ENCODE measurements at regions not wholly inside any gene's neighbourhood (a gene's known extent, or its start where the extent isn't known, plus 50 kb on each side); places are given as distances from the start of the nearest gene placed in this dataset.

DNA sequence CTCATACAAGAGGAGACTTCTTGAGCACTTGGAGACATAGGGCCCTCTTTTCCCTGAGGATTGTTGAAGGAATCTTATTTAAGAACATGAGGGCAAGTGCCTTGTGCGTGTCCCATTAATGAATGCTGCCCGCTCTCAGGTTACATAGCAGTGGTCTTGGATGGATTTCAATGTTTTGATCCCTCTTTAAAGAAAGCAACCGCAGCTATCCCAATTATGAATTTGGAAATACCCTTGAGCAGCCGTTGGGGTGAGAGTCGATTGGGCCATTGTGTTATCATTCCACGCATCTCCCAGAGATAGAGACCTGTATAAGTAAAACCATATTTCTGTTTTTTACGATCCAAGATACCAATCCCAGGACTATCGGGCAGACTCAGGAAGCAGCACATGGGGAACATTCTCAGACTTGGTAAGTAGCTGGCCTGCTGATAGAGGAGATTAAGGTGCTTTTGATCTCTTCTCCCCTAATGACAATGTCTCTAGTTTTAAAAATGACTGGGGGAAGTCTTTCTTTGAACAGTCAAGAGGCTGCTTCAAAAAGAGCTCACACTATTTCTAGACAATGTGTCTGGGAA, 145.3 kb downstream of the MACROH2A1 start:
- Histone ChIP-seq H3K4me1 (ENCODE audit: low read length) (no peaks in the 10 kb centered on the region), H2AFZ (ENCODE audit: low read length) (no peak overlapping the region), H3K9ac (ENCODE audit: low read length) (no peak overlapping the region), H3K27me3 (replicated peaks; ENCODE audit: insufficient read depth, low read length) (no peaks in the 10 kb centered on the region), H3K79me2 (ENCODE audit: low read length) (no peaks in the 10 kb centered on the region), H3K9me3 (replicated peaks; ENCODE audit: insufficient read depth, low read length) (no peaks in the 10 kb centered on the region), H4K20me1 (ENCODE audit: insufficient read depth, low read length) (no peaks in the 10 kb centered on the region), H3K4me3 (ENCODE audit: low read length) (no peak overlapping the region), H3K9me2 (replicated peaks; ENCODE audit: insufficient read depth, low read length) (no peaks in the 10 kb centered on the region), H3K36me3 (replicated peaks; ENCODE audit: insufficient read depth, low read length) (no peaks in the 10 kb centered on the region), H3K4me2 (ENCODE audit: low read depth, low read length) (no peak overlapping the region), H3F3A (ENCODE audit: insufficient read depth, low read length) (no peaks in the 10 kb centered on the region), H3K27ac (ENCODE audit: low read length) (no peak overlapping the region)
- TF ChIP-seq CTCF (IDR thresholded peaks at IDR 0.05; ENCODE audit: low read length): no peak
- DNase-seq: no peak

DNA sequence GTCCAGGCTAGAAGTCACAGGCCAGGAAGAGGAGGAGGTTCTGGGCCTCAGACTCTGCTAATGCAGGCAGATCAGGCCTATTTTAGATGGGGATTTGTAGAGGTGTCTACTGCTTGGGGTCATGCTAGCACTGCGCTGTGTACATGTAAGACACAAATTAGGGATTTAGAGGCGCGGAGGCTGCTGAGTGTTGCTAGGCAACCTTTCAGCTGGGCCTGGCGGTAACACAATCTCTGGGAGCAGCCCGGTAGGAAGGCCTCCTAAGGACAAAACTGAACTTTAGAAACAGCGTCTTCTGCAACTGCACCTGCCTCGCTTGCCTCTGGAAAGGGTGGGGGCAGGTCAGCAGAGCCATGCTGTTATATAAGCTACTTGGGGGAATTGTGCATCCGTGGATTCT, 147.9 kb downstream of the MACROH2A1 start:
- no peak overlapping the region for H3K4me3 ChIP-seq (ENCODE audit: low read length)
- H3F3A ChIP-seq (ENCODE audit: insufficient read depth, low read length): no peaks in the 10 kb centered on the region
- H3K4me1 ChIP-seq (ENCODE audit: low read length): no peaks in the 10 kb centered on the region
- H3K27me3 ChIP-seq (replicated peaks; ENCODE audit: insufficient read depth, low read length): no peaks in the 10 kb centered on the region
- no peak overlapping the region for H3K27ac ChIP-seq (ENCODE audit: low read length)
- no peak overlapping the region for H2AFZ ChIP-seq (ENCODE audit: low read length)
- no peak overlapping the region for H3K9ac ChIP-seq (ENCODE audit: low read length)
- no peak overlapping the region for H3K4me2 ChIP-seq (ENCODE audit: low read depth, low read length)
- no peaks in the 10 kb centered on the region for H3K36me3 ChIP-seq (replicated peaks; ENCODE audit: insufficient read depth, low read length)
- no peak for DNase-seq
- no peaks in the 10 kb centered on the region for H3K9me3 ChIP-seq (replicated peaks; ENCODE audit: insufficient read depth, low read length)
- no peaks in the 10 kb centered on the region for H3K9me2 ChIP-seq (replicated peaks; ENCODE audit: insufficient read depth, low read length)
- TF ChIP-seq EZH2phosphoT487 (IDR thresholded peaks at IDR 0.05; ENCODE audit: low read length) (no peak), CTCF (IDR thresholded peaks at IDR 0.05; ENCODE audit: low read length) (no peak), EZH2 (optimal IDR thresholded peaks at IDR 0.05; ENCODE audit: low read depth, low read length) (no peak)
- no peaks in the 10 kb centered on the region for H3K79me2 ChIP-seq (ENCODE audit: low read length)
- no peaks in the 10 kb centered on the region for H4K20me1 ChIP-seq (ENCODE audit: insufficient read depth, low read length)

- Histone ChIP-seq H3K27me3 (replicated peaks; ENCODE audit: insufficient read depth, low read length) (no peaks in the 10 kb centered on the region), H3K27ac (ENCODE audit: low read length) (no peak overlapping the region), H3K4me3 (ENCODE audit: low read length) (no peak overlapping the region), H3K9me3 (replicated peaks; ENCODE audit: insufficient read depth, low read length) (no peaks in the 10 kb centered on the region), H3K79me2 (ENCODE audit: low read length) (no peaks in the 10 kb centered on the region), H3K4me1 (ENCODE audit: low read length) (no peaks in the 10 kb centered on the region), H4K20me1 (ENCODE audit: insufficient read depth, low read length) (no peaks in the 10 kb centered on the region), H3F3A (ENCODE audit: insufficient read depth, low read length) (no peaks in the 10 kb centered on the region), H3K9ac (ENCODE audit: low read length) (no peak overlapping the region), H3K4me2 (ENCODE audit: low read depth, low read length) (no peak overlapping the region), H3K36me3 (replicated peaks; ENCODE audit: insufficient read depth, low read length) (no peaks in the 10 kb centered on the region), H3K9me2 (replicated peaks; ENCODE audit: insufficient read depth, low read length) (no peaks in the 10 kb centered on the region), H2AFZ (ENCODE audit: low read length) (no peak overlapping the region)
- no peak for DNase-seq
- TF ChIP-seq EZH2 (optimal IDR thresholded peaks at IDR 0.05; ENCODE audit: low read depth, low read length) (no peak), CTCF (IDR thresholded peaks at IDR 0.05; ENCODE audit: low read length) (no peak), EZH2phosphoT487 (IDR thresholded peaks at IDR 0.05; ENCODE audit: low read length) (no peak)
Measured at GRCh38 chr5:135250671-135251070, 148.4 kb downstream of the MACROH2A1 start.
